Stimulated activated naive B cell treated with anti-CD40 and anti-IgM and Interleukin-4, amounts not matched to agents 10 μg/mL and 1 μg/mL and 100 μg/mL, for 72 hours (primary cell): ENCODE measurements at regions not wholly inside any gene's neighbourhood (a gene's known extent, or its start where the extent isn't known, plus 50 kb on each side); places are given as distances from the start of the nearest gene placed in this dataset.

Source experiments
- ATAC-seq, 2 donors: fragments of 150-1000 bp; cut with Tn5 transposase; replicated peaks; 2 replicates each; pipeline ENCODE4 v1.10.0; 2021; ENCODE audit warnings: moderate library complexity in 1 of 2
- DNase-seq: peaks from one replicate; pipeline ENCODE4 v3.0.0; 2021
- H3K27ac Mint-ChIP-seq: one replicate; pipeline ENCODE4 v1.8.0; 2022; ENCODE audit warnings: mild to moderate bottlenecking, mixed read lengths
- H3K27me3 Mint-ChIP-seq, 2 donors: one replicate each; pipeline ENCODE4 v1.8.0; 2022; ENCODE audit warnings: mixed read lengths in 2 of 2
- H3K36me3 Mint-ChIP-seq, 2 donors: one replicate each; pipeline ENCODE4 v1.8.0; 2022; ENCODE audit warnings: mixed read lengths in 2 of 2, mild to moderate bottlenecking in 1 of 2
- H3K4me1 Mint-ChIP-seq, 2 donors: one replicate each; pipeline ENCODE4 v1.8.0; 2022; ENCODE audit warnings: mixed read lengths in 2 of 2, mild to moderate bottlenecking in 1 of 2
- H3K4me3 Mint-ChIP-seq, 2 donors: one replicate each; pipeline ENCODE4 v1.8.0; 2022; ENCODE audit warnings: mild to moderate bottlenecking in 2 of 2, mixed read lengths in 2 of 2, moderate library complexity in 1 of 2
- H3K9me3 Mint-ChIP-seq, 2 donors: one replicate each; pipeline ENCODE4 v1.8.0; 2022; ENCODE audit warnings: mixed read lengths in 2 of 2, mild to moderate bottlenecking in 1 of 2

DNA sequence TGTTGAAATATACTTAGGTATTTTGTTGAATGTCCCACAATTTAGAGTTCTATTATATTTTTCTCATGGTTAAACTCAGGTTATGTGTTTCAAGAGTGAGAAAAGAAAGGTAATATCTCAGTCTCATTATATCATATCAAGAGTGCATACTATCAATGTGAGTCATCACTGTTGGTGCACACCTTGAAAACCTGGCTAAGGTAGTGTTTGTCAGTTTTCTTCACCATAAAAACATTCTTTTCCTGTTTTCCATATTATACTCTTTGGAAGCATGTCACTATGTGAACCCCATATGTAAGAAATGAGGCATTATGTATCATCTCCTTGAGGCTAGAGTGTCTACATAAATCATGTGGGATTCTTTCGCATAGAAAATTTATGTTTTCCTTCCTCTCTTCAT is 307.6 kb upstream of the CTSO start:
- H3K27ac Mint-ChIP-seq = no peak overlapping the region
- H3K4me1 Mint-ChIP-seq = no peaks in the 10 kb centered on the region
- no peaks in the 10 kb centered on the region for H3K27me3 Mint-ChIP-seq
- H3K36me3 Mint-ChIP-seq = no peaks in the 10 kb centered on the region
- no peak for ATAC-seq
- DNase-seq = no peak
- H3K9me3 Mint-ChIP-seq = peaks cover 0 to 4% of the 10 kb centered on the region in 2 donors
- no peak overlapping the region for H3K4me3 Mint-ChIP-seq

DNA sequence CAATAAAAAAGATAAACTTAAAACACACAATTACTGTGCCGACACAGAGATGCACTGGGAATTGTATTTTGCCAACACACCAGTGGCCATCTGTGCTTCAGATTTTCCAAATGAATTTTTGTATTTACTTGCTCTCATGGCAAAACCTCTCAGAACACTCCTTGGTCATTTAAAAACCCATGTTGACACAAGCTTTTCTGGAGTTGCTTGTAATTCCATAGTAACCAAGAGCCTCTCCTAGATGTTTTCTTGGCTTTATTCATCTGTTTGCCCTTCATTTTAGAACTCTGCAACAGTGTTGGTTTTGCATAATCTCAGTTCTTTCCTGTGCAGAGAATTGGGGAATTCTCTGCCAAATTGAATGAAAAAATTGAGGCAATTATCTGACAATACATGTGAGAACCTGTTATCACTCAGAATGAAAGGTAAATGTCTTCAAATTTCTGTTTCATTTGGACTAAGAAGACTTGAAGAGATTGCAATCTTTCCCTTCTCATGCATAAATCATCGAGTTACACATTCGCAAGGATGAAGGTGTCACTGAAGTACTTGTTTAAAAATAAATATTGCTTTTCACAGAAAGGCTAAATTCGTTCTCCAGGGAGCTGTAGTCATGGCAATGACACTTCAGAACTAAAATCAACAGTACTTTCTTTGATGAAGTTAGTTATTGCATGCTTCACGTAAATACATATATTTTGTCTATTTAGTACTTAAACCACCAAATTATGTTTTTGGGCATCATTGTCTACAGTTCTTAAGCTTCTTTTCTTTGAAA is 301.8 kb upstream of the CTSO start:
- H3K4me1 Mint-ChIP-seq = no peaks in the 10 kb centered on the region
- no peak for ATAC-seq
- H3K36me3 Mint-ChIP-seq = no peaks in the 10 kb centered on the region
- H3K4me3 Mint-ChIP-seq = no peak overlapping the region
- no peak overlapping the region for H3K27ac Mint-ChIP-seq
- H3K27me3 Mint-ChIP-seq = no peaks in the 10 kb centered on the region
- H3K9me3 Mint-ChIP-seq = peaks cover 0 to 6% of the 10 kb centered on the region in 2 donors
- DNase-seq = no peak

DNA sequence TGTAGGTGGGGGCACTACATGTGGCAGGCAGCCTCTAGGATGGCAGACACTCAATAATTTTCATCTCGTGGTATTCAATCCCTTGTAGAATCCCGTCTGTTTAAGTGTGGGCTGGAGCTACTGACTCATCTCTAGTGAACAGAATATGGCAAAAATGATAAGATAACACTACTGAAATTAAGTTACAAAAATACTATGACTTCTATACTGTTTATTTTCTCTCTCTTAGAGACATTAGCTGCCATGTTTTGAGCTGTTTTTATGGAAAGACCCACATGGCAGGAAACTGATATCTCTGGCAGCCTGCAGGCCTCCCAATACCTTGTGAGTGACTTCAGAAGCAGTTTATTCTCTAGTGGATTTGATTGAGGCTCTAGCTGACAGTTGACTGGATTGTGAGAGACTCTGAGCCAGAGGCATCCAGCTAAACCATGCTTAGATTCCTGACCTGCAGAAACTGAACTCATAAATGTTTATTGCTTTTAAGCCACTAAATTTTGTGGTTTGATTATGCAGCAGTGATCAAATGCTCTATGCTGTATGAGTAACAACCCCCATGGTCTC is 298.8 kb upstream of the CTSO start:
- Mint-ChIP-seq H3K9me3 (peaks cover 2 to 6% of the 10 kb centered on the region in 2 donors), H3K27me3 (no peaks in the 10 kb centered on the region)

DNA sequence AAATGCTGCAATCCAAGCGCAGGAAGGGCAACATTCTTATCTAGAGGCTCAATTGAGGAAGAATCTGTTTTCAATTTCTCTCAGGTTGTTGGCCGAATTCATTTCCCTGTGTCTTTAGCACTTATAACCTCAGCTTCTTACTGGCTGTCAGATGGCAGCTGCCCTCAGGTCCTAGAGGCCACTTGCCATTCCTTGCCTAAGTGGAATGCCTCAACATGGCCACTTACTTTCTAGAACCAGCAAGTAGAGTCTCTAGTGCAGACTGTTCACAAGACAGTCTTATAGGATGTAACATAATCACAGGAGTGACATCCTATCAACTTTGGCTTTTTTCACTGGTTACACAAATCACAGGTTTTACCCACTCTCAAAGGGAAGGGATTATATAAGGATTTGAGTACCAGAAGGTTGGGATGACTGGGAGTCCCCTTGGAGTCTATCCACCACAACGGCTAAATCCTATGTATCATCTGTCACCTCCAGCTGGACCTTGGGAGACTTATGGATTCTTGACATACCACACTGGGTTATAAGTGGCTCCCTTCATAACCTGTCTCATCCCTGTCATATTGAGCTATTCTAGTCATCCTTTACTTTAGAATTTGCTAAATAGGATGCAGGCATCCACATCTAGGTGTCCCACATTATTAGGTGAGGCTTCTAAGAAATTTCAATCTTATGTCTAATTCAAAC is 297.9 kb upstream of the CTSO start:
- no peak for DNase-seq
- H3K9me3 Mint-ChIP-seq = peaks cover 2 to 6% of the 10 kb centered on the region in 2 donors
- H3K27ac Mint-ChIP-seq = no peak overlapping the region
- no peak overlapping the region for H3K4me3 Mint-ChIP-seq
- no peaks in the 10 kb centered on the region for H3K27me3 Mint-ChIP-seq
- ATAC-seq = no peak
- H3K36me3 Mint-ChIP-seq = no peaks in the 10 kb centered on the region
- H3K4me1 Mint-ChIP-seq = no peaks in the 10 kb centered on the region

More for the DNA sequence above, 298.8 kb upstream of the CTSO start:
- DNase-seq = no peak
- Mint-ChIP-seq H3K4me1 (no peaks in the 10 kb centered on the region), H3K4me3 (no peak overlapping the region), H3K36me3 (no peaks in the 10 kb centered on the region), H3K27ac (no peak overlapping the region)
- ATAC-seq = no peak

DNA sequence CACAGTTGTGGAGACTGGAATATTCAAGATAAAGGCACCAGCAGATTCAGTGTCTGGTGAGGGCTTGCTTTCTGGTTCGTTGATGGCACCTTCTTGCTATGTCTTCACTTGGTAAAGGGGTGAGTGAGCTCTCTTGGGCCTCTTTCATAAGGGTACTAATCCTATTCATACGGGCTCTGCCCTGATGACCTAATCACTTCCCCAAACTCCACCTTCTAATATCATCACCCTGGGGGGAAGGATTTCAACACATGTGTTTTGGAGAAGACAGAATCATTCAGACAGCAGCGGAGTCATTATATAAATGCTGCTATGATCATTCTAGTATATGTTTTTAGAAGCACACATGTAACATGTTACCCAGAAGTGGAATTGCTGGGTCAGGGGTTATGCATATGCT is 295.3 kb upstream of the CTSO start:
- H3K36me3 Mint-ChIP-seq = no peaks in the 10 kb centered on the region

DNA sequence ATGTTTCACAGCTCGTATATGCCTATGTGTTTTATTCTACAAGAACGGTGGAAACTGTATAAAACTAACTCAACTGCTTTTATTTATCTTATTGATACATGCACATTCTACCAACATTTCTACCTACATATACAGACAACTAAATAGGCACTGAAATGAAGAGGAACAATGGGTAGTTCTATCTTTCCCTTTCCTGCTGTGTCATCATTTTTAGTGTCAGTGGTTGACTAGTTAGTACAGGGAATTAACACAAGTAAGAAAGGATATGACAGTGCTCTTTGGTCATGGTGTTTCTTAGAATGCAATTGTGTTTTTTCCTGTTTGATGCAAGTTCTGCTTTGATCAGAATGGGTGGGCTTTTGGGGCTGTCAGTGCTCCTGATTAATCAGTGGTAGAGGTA is 293.8 kb upstream of the CTSO start:
- Mint-ChIP-seq H3K9me3 (peaks cover 2 to 10% of the 10 kb centered on the region in 2 donors), H3K27ac (no peak overlapping the region), H3K4me1 (no peaks in the 10 kb centered on the region), H3K4me3 (no peak overlapping the region), H3K36me3 (no peaks in the 10 kb centered on the region), H3K27me3 (no peaks in the 10 kb centered on the region)
- no peak for ATAC-seq
- DNase-seq = no peak

More for the DNA sequence above, 295.3 kb upstream of the CTSO start:
- no peak overlapping the region for H3K27ac Mint-ChIP-seq
- no peaks in the 10 kb centered on the region for H3K4me1 Mint-ChIP-seq
- peaks cover 2 to 8% of the 10 kb centered on the region in 2 donors for H3K9me3 Mint-ChIP-seq
- no peak overlapping the region for H3K4me3 Mint-ChIP-seq
- ATAC-seq (no peak), DNase-seq (no peak)
- no peaks in the 10 kb centered on the region for H3K27me3 Mint-ChIP-seq

DNA sequence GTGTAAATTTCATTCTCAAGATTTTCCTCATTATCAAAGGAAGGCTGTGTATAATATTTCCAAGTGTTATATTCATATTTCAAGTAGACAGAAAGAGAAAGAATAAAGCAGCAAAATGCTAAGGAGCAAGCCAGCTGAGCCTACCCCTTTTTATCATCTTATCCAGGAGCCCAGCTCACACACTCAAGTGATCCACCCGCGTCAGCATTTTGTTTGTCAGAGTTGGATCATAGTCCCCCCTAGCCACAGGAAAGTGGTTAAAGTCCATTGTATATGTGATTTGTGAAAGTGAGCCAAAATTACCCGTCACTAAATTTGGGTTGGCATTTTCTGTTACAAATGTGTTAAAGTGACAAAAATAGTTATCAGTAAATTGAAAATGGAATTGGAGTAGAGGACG is 289.3 kb upstream of the CTSO start:
- no peak for ATAC-seq
- Mint-ChIP-seq H3K9me3 (peaks cover 0 to 4% of the 10 kb centered on the region in 2 donors), H3K4me1 (no peaks in the 10 kb centered on the region), H3K36me3 (no peaks in the 10 kb centered on the region), H3K27me3 (no peaks in the 10 kb centered on the region), H3K4me3 (no peak overlapping the region), H3K27ac (no peak overlapping the region)
- no peak for DNase-seq

DNA sequence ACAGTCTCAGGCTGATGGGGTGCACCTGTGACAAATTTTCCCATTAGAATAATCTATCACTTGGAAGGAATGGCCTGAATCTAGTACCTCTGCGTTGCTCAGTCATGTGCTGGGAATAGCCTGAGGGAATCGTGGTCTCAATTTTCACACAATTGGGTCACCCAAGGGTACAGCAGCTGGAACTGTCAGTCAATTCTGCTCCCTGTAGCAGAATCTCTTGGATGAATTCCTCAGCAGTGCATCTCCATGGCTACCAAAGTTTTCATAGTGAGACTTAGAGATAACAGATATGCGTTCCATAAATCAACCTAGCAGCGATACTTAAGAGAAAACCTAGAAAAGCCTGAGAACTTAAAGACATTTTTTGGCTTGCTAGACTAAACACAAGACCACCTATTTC is 288.7 kb upstream of the CTSO start:
- DNase-seq = no peak
- ATAC-seq = no peak
- H3K4me3 Mint-ChIP-seq = no peak overlapping the region
- no peaks in the 10 kb centered on the region for H3K27me3 Mint-ChIP-seq
- H3K27ac Mint-ChIP-seq = no peak overlapping the region
- H3K9me3 Mint-ChIP-seq = peaks cover 0 to 4% of the 10 kb centered on the region in 2 donors
- H3K36me3 Mint-ChIP-seq = no peaks in the 10 kb centered on the region
- H3K4me1 Mint-ChIP-seq = no peaks in the 10 kb centered on the region

DNA sequence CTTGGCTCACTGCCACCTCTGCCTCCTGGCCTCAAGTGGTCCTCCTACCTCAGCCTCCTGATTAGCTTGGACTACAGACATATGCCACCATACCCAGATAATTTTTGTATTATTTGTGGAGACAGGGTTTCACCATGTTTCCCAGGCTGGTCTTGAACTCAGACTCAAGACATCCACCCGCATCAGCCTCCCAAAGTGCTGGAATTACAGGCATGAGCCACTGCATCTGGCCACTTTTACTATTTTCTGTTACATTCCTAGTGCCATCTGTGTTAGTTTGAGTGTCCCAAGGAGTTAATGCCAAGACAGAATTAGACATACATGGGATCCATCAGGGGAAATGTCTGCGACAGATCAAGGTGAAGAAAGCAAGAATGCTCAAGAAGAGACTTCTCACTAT is 288.2 kb upstream of the CTSO start:
- DNase-seq (no peak), ATAC-seq (no peak)
- H3K4me3 Mint-ChIP-seq = no peak overlapping the region
- no peaks in the 10 kb centered on the region for H3K27me3 Mint-ChIP-seq
- no peaks in the 10 kb centered on the region for H3K4me1 Mint-ChIP-seq
- H3K9me3 Mint-ChIP-seq = peaks cover 0 to 4% of the 10 kb centered on the region in 2 donors
- H3K36me3 Mint-ChIP-seq = no peaks in the 10 kb centered on the region
- no peak overlapping the region for H3K27ac Mint-ChIP-seq

DNA sequence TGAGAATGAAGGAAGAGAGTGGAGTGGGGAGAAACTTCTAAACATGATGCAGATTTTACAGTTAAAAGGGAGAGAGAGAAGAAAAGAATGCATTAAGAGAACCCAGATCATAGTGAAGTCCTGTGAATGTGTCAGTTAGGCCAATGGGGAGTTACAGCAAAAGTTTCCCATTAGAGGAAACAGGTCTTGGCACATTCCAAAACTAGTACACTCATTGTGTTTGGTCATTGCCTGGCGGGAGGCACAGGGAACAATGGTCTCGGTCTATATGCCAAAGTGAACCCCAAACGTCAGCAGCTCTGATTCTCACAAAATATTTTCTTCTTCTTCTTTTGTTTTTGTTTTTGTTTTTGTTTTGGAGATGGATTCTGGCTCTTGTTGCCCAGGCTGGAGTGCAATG is 284.5 kb upstream of the CTSO start:
- no peak overlapping the region for H3K4me3 Mint-ChIP-seq

DNA sequence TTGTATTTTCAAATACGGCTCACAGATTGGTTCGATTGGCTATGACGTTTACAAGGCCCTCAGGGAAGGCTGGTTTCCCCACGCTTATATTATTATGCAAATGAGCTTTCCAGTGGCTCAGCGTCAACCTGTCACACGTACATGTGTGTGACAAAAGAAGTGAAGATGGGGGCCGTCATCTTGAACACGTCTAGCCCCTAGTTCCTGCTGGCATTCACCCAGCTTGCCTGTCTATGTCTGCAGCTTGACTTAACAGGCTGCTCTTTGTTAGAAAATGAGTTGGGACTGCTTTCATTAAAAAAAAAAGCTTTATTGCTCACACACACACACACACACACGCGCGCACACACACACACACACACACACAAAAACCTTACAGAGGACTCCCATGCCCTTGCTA is 283.6 kb upstream of the CTSO start:
- Mint-ChIP-seq H3K27ac (no peak overlapping the region), H3K4me1 (no peaks in the 10 kb centered on the region), H3K4me3 (no peak overlapping the region), H3K9me3 (peaks cover 0 to 1% of the 10 kb centered on the region in 2 donors), H3K36me3 (no peaks in the 10 kb centered on the region), H3K27me3 (no peaks in the 10 kb centered on the region)
- ATAC-seq (no peak), DNase-seq (no peak)

More for the DNA sequence above, 284.5 kb upstream of the CTSO start:
- Mint-ChIP-seq H3K36me3 (no peaks in the 10 kb centered on the region), H3K4me1 (no peaks in the 10 kb centered on the region), H3K27me3 (no peaks in the 10 kb centered on the region), H3K27ac (no peak overlapping the region), H3K9me3 (peaks cover 0 to 1% of the 10 kb centered on the region in 2 donors)
- ATAC-seq = no peak
- DNase-seq = no peak

DNA sequence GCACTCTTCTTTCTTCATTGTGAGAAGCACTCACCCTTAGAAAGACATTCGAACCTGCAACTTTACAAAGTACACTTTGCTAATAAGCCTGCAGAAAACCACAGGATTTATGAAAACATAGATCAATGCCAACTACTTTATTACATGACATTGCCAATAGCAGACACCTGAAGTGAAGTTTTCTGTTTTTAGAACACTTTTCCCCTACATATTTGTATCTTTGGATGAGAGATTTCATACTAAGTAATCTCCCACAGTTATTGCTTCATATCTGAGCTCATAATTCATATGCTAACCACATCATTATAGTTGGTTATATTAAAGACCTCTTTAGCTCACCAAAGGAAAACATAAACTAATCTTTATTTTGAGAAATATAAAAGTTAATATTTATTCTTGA is 276.5 kb upstream of the CTSO start:
- Mint-ChIP-seq H3K9me3 (peaks cover 0 to 1% of the 10 kb centered on the region in 2 donors), H3K27ac (no peak overlapping the region), H3K36me3 (no peaks in the 10 kb centered on the region), H3K27me3 (no peaks in the 10 kb centered on the region), H3K4me1 (no peaks in the 10 kb centered on the region), H3K4me3 (no peak overlapping the region)
- ATAC-seq (no peak), DNase-seq (no peak)

DNA sequence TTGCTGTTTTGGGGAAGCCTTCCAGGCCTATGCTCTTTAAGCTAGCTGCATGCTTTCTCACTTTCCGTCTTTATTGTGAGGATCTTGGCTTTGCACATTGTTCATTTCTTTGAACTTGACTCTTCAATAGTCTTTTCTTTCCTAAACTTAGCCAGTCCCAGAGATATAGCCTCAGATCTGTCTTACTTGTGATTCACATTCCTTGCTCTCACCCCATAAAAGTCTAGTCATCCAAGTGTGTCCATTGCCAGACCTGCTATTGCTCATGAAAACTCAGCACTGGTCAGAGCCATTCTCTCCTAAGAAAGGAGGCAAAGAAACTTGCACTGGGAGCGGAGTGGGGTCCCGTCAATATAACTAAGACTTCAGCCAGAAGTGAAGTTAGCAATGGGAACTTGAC is 275.0 kb upstream of the CTSO start:
- ATAC-seq = no peak
- H3K4me1 Mint-ChIP-seq = no peaks in the 10 kb centered on the region
- H3K27me3 Mint-ChIP-seq = no peaks in the 10 kb centered on the region
- no peak overlapping the region for H3K27ac Mint-ChIP-seq
- no peak overlapping the region for H3K4me3 Mint-ChIP-seq
- H3K36me3 Mint-ChIP-seq = no peaks in the 10 kb centered on the region
- no peaks in the 10 kb centered on the region for H3K9me3 Mint-ChIP-seq
- no peak for DNase-seq

DNA sequence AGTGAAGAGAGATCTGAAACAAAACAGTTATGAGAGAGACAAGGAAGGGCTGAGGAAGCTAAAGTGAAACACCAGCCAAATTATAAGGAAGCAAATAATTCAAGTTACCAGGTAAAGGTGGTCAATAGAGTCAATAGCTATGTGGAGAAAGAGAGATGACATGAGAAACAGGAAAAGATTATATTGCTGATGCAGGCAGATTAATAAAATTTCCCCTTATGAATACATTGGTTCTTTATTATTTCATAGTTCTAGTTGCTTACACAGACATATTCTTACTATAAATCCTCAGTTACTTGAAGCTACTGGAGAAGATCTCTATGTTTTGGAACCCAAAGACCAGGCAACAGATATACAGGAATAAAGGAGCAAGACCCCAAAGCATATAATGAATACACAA is 273.7 kb upstream of the CTSO start:
- Mint-ChIP-seq H3K36me3 (no peaks in the 10 kb centered on the region), H3K4me1 (no peaks in the 10 kb centered on the region), H3K27ac (no peak overlapping the region), H3K4me3 (no peak overlapping the region), H3K9me3 (no peaks in the 10 kb centered on the region), H3K27me3 (no peaks in the 10 kb centered on the region)
- DNase-seq = no peak
- no peak for ATAC-seq

DNA sequence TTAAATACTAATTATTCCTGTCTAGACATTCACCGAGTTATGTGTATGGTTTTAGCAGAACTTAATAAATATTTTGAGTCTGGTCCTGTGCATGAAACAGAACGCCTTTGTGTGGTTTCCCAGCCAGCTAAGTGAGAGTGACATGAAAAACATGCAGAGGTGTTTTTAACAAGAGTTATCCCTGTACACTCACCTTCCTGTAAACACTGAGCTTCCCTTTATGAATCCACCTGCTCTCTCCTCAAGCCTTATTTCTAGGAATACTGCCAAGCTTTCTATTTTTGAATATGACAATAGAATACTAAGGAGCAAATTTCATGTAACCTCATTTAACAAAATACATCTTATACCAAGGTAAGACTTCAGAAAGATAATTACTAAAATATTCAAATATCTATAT is 270.3 kb upstream of the CTSO start:
- ATAC-seq = no peak
- Mint-ChIP-seq H3K4me1 (no peaks in the 10 kb centered on the region), H3K27me3 (no peaks in the 10 kb centered on the region), H3K27ac (no peak overlapping the region), H3K4me3 (no peak overlapping the region), H3K9me3 (peaks cover 0 to 2% of the 10 kb centered on the region in 2 donors), H3K36me3 (no peaks in the 10 kb centered on the region)
- no peak for DNase-seq
